GM23338 (cell line): ENCODE measurements at regions not wholly inside any gene's neighbourhood (a gene's known extent, or its start where the extent isn't known, plus 50 kb on each side); places are given as distances from the start of the nearest gene placed in this dataset.
A peak's percentile ranks its signal among the peaks of the same experiment; 100 is the strongest.

ENCODE experiments used
- ATAC-seq: fragments of 200-7000 bp; cut with Tn5 transposase; 3 replicates; pipeline ENCODE4 v1.9.1; 2020
- DNase-seq: peaks from one replicate; pipeline ENCODE4 v3.0.0-alpha.2; 2015; ENCODE audit warnings: low spot score
- H2AFZ ChIP-seq: fragments of 200-600 bp; sonication (generic); 2 replicates; pipeline ENCODE4 v1.8.0; 2016; ENCODE audit warnings: antibody characterized with exemption, mild to moderate bottlenecking, moderate library complexity
- H3F3A ChIP-seq: fragments of 200-600 bp; sonication (generic); replicated peaks from 2 replicates; pipeline ENCODE4 v1.8.0; 2017; ENCODE audit warnings: antibody characterized with exemption, mixed run types, low read depth
- H3K27ac ChIP-seq: fragments of 200-600 bp; sonication (generic); 2 replicates; pipeline ENCODE4 v1.6.1; 2016; ENCODE audit warnings: low read depth
- H3K27me3 ChIP-seq: fragments of 200-600 bp; sonication (generic); 2 replicates; pipeline ENCODE4 v1.8.0; 2016; ENCODE audit warnings: mild to moderate bottlenecking, mixed run types, moderate library complexity; ENCODE audit not compliant: insufficient read depth
- H3K36me3 ChIP-seq: fragments of 200-600 bp; sonication (generic); 2 replicates; pipeline ENCODE4 v1.8.0; 2016; ENCODE audit warnings: mild to moderate bottlenecking; ENCODE audit not compliant: insufficient read depth
- H3K4me1 ChIP-seq: fragments of 200-600 bp; sonication (generic); 2 replicates; pipeline ENCODE4 v1.8.0; 2016; ENCODE audit warnings: mild to moderate bottlenecking, moderate library complexity; ENCODE audit not compliant: insufficient read depth
- H3K4me2 ChIP-seq: fragments of 200-600 bp; sonication (generic); 2 replicates; pipeline ENCODE4 v1.7.1; 2017; ENCODE audit warnings: mixed run types
- H3K4me3 ChIP-seq: fragments of 200-600 bp; sonication (generic); 2 replicates; pipeline ENCODE4 v1.6.1; 2016; ENCODE audit warnings: mixed run types
- H3K79me2 ChIP-seq: fragments of 200-600 bp; sonication (generic); replicated peaks from 2 replicates; pipeline ENCODE4 v1.8.0; 2017; ENCODE audit warnings: mild to moderate bottlenecking; ENCODE audit not compliant: insufficient read depth
- H3K9me2 ChIP-seq: fragments of 200-600 bp; sonication (generic); 2 replicates; pipeline ENCODE4 v1.8.0; 2017; ENCODE audit not compliant: insufficient read depth
- H4K20me1 ChIP-seq: fragments of 200-600 bp; sonication (generic); replicated peaks from 2 replicates; pipeline ENCODE4 v1.8.0; 2017; ENCODE audit warnings: mild to moderate bottlenecking; ENCODE audit not compliant: insufficient read depth
- H3K27ac Mint-ChIP-seq: 2 replicates; pipeline ENCODE4 v1.8.0; 2020; ENCODE audit warnings: inconsistent platforms, mild to moderate bottlenecking, moderate library complexity, mixed read lengths
- H3K27me3 Mint-ChIP-seq: 3 replicates; pipeline ENCODE4 v1.8.0; 2022; ENCODE audit warnings: low read depth, mild to moderate bottlenecking, moderate library complexity, mixed read lengths, inconsistent platforms; ENCODE audit not compliant: insufficient read depth, poor library complexity
- H3K36me3 Mint-ChIP-seq: 3 replicates; pipeline ENCODE4 v1.8.0; 2021; ENCODE audit warnings: low read depth, mild to moderate bottlenecking, inconsistent platforms, moderate library complexity, mixed read lengths
- H3K4me1 Mint-ChIP-seq: 3 replicates; pipeline ENCODE4 v1.8.0; 2020; ENCODE audit warnings: mild to moderate bottlenecking, inconsistent platforms, mixed read lengths
- H3K4me3 Mint-ChIP-seq: 3 replicates; pipeline ENCODE4 v1.8.0; 2021; ENCODE audit warnings: moderate library complexity, mild to moderate bottlenecking, inconsistent platforms, mixed read lengths
- H3K9me3 Mint-ChIP-seq: 3 replicates; pipeline ENCODE4 v1.8.0; 2020; ENCODE audit warnings: moderate library complexity, mild to moderate bottlenecking, inconsistent platforms, mixed read lengths
- CREB1 ChIP-seq: fragments of 250-450 bp; sonication (Bioruptor Pico); IDR thresholded peaks from 2 replicates; pipeline ENCODE4 v1.5.0; 2020; ENCODE audit warnings: low read depth, mild to moderate bottlenecking, moderate library complexity
- CTCF ChIP-seq, 2 experiments: fragments of 200-600 bp in 1 of 2; sonication (generic) in 1 of 2; conservative IDR thresholded peaks; 2 replicates each; pipeline versions ENCODE4 v1.5.1 to v1.6.1; 2016 to 2017; ENCODE audit warnings: antibody characterized with exemption in 2 of 2, low read depth in 2 of 2, mild to moderate bottlenecking in 2 of 2, moderate library complexity in 1 of 2
- EZH2 ChIP-seq: fragments of 200-600 bp; sonication (generic); IDR thresholded peaks from one replicate; pipeline ENCODE4 v1.8.0; 2017; ENCODE audit warnings: antibody characterized with exemption, mild to moderate bottlenecking, low read depth; ENCODE audit not compliant: unreplicated experiment
- EZH2phosphoT487 ChIP-seq: fragments of 200-600 bp; sonication (generic); IDR thresholded peaks from one replicate; pipeline ENCODE4 v1.8.1; 2018; ENCODE audit warnings: antibody characterized with exemption; ENCODE audit not compliant: unreplicated experiment
- JUNB ChIP-seq: IDR thresholded peaks from one replicate; pipeline ENCODE4 v1.6.1; 2016; ENCODE audit warnings: antibody characterized with exemption; ENCODE audit not compliant: unreplicated experiment
- NANOG ChIP-seq: IDR thresholded peaks from 2 replicates; pipeline ENCODE4 v1.6.1; 2016; ENCODE audit warnings: antibody characterized with exemption, borderline replicate concordance
- POLR2AphosphoS5 ChIP-seq: IDR thresholded peaks from 2 replicates; pipeline ENCODE4 v1.6.1; 2016; ENCODE audit warnings: antibody characterized with exemption, low read depth
- STAT1 ChIP-seq: IDR thresholded peaks from one replicate; pipeline ENCODE4 v1.6.1; 2016; ENCODE audit warnings: antibody characterized with exemption; ENCODE audit not compliant: unreplicated experiment
- ZNF114 ChIP-seq: fragments of 250-450 bp; sonication (Bioruptor Pico); IDR thresholded peaks from 2 replicates; pipeline ENCODE4 v1.5.0; 2020; ENCODE audit warnings: mild to moderate bottlenecking, moderate library complexity
- ZNF331 ChIP-seq: fragments of 250-450 bp; sonication (Bioruptor Pico); IDR thresholded peaks from 2 replicates; pipeline ENCODE4 v1.5.0; 2020; ENCODE audit warnings: low read depth, mild to moderate bottlenecking, moderate library complexity
- ZNF462 ChIP-seq: fragments of 250-450 bp; sonication (Bioruptor Pico); IDR thresholded peaks from 2 replicates; pipeline ENCODE4 v1.5.0; 2020; ENCODE audit warnings: mild to moderate bottlenecking, moderate library complexity
- TF ChIP-seq, protein P1 (sequence below): IDR thresholded peaks from one replicate; pipeline ENCODE4 v1.6.1; 2018; ENCODE audit warnings: antibody characterized with exemption; ENCODE audit not compliant: unreplicated experiment
- TF ChIP-seq, protein P2 (sequence below): IDR thresholded peaks from 2 replicates; pipeline ENCODE4 v1.6.1; 2016; ENCODE audit warnings: antibody characterized with exemption

- no peak for DNase-seq
- Mint-ChIP-seq H3K9me3 (no peaks in the 10 kb centered on the region), H3K27me3 (peaks cover 2% of the 10 kb centered on the region), H3K4me3 (no peak overlapping the region), H3K4me1 (peaks cover 12% of the 10 kb centered on the region), H3K27ac (peak overlapping the region; percentile 41; the same call in 1 of the 2 replicates), H3K36me3 (no peaks in the 10 kb centered on the region)
- no peak for ATAC-seq
- H3K27me3 ChIP-seq, result no peaks in the 10 kb centered on the region
- H4K20me1 ChIP-seq, result no peaks in the 10 kb centered on the region
- no peak overlapping the region for H3K4me2 ChIP-seq
- H3K27ac ChIP-seq, result no peak overlapping the region
- no peaks in the 10 kb centered on the region for H3K9me2 ChIP-seq
- H3F3A ChIP-seq, result no peaks in the 10 kb centered on the region
- H2AFZ ChIP-seq, result peak overlapping the region; percentile 40
- H3K79me2 ChIP-seq, result no peaks in the 10 kb centered on the region
- TF ChIP-seq ZNF462 (CRISPR knock-in tag) (no peak), EZH2 (no peak), CTCF (conservative IDR thresholded peaks at IDR 0.05; ENCODE audit: low read depth in 2 of 2) (no peak), EZH2phosphoT487 (no peak), STAT1 (no peak), ZNF331 (CRISPR knock-in tag) (no peak), NANOG (no peak), ZNF114 (CRISPR knock-in tag) (no peak), JUNB (no peak), POLR2AphosphoS5 (no peak), CREB1 (CRISPR knock-in tag) (no peak)
- TF ChIP-seq, protein P1, sequence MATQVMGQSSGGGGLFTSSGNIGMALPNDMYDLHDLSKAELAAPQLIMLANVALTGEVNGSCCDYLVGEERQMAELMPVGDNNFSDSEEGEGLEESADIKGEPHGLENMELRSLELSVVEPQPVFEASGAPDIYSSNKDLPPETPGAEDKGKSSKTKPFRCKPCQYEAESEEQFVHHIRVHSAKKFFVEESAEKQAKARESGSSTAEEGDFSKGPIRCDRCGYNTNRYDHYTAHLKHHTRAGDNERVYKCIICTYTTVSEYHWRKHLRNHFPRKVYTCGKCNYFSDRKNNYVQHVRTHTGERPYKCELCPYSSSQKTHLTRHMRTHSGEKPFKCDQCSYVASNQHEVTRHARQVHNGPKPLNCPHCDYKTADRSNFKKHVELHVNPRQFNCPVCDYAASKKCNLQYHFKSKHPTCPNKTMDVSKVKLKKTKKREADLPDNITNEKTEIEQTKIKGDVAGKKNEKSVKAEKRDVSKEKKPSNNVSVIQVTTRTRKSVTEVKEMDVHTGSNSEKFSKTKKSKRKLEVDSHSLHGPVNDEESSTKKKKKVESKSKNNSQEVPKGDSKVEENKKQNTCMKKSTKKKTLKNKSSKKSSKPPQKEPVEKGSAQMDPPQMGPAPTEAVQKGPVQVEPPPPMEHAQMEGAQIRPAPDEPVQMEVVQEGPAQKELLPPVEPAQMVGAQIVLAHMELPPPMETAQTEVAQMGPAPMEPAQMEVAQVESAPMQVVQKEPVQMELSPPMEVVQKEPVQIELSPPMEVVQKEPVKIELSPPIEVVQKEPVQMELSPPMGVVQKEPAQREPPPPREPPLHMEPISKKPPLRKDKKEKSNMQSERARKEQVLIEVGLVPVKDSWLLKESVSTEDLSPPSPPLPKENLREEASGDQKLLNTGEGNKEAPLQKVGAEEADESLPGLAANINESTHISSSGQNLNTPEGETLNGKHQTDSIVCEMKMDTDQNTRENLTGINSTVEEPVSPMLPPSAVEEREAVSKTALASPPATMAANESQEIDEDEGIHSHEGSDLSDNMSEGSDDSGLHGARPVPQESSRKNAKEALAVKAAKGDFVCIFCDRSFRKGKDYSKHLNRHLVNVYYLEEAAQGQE, result no peak
- TF ChIP-seq, protein P2, sequence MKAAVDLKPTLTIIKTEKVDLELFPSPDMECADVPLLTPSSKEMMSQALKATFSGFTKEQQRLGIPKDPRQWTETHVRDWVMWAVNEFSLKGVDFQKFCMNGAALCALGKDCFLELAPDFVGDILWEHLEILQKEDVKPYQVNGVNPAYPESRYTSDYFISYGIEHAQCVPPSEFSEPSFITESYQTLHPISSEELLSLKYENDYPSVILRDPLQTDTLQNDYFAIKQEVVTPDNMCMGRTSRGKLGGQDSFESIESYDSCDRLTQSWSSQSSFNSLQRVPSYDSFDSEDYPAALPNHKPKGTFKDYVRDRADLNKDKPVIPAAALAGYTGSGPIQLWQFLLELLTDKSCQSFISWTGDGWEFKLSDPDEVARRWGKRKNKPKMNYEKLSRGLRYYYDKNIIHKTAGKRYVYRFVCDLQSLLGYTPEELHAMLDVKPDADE, result no peak
- peaks cover 7% of the 10 kb centered on the region for H3K4me1 ChIP-seq
- H3K36me3 ChIP-seq, result no peaks in the 10 kb centered on the region
- H3K4me3 ChIP-seq, result no peak overlapping the region
These were observed 378.5 kb upstream of the ZFP42 start for GRCh38 chr4:187617113-187617512.
